ENCODE measurements at regions not wholly inside any gene's neighbourhood (a gene's known extent, or its start where the extent isn't known, plus 50 kb on each side); places are given as distances from the start of the nearest gene placed in this dataset.

DNA sequence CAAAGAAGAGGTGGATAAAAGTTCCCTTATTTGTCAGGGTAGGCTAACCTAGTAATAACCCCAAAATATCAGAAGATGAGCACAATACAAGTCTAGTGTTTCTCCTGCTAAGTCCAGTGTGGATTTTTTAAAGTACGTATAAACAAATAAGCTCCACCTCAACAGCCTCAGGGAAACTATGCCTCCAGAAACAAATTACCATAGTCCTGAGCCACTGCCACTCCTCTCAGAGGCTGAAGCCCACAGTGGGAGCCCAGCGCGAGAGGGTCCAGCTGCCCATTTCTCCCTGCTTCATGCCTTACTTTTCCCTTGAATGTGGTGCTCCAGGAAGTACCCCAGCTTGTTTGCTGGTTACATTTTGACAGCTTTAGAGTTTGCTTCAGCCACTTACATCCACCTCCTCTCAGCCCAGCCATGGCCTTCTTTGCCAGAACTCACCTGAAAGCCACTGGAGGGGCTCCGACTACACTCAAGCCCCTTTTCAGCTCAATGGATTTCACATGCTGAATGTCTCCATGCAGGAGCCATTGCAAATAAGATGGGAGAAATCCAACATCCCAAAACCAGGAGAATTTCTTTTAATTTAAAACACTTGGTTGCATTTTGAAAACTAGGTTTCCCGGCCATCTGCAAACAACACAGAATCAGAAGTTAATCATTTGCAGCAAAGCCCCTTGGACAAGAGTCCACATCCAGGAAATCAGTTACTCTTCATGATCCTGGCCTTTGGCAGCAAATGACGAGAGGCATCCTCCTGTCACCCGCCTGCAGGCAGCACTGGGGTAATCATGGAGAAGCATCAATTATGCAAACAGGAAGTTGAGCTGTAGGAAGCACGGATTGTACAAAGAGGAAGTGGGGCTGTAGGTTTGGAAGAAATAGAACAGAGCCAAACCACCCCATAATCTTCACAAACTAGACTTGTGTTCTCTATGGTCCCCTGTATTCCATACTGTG, 138.1 kb downstream of the HERPUD2 start:
- TF ChIP-seq, protein P1, sequence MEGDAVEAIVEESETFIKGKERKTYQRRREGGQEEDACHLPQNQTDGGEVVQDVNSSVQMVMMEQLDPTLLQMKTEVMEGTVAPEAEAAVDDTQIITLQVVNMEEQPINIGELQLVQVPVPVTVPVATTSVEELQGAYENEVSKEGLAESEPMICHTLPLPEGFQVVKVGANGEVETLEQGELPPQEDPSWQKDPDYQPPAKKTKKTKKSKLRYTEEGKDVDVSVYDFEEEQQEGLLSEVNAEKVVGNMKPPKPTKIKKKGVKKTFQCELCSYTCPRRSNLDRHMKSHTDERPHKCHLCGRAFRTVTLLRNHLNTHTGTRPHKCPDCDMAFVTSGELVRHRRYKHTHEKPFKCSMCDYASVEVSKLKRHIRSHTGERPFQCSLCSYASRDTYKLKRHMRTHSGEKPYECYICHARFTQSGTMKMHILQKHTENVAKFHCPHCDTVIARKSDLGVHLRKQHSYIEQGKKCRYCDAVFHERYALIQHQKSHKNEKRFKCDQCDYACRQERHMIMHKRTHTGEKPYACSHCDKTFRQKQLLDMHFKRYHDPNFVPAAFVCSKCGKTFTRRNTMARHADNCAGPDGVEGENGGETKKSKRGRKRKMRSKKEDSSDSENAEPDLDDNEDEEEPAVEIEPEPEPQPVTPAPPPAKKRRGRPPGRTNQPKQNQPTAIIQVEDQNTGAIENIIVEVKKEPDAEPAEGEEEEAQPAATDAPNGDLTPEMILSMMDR (IDR thresholded peaks at IDR 0.05; ENCODE audit: insufficient read depth, low read depth, low read length, missing control alignments) = no peak
- DNase-seq (ENCODE audit: low read depth) = no peak
- H3K4me3 ChIP-seq (ENCODE audit: low read length) = no peak overlapping the region

DNA sequence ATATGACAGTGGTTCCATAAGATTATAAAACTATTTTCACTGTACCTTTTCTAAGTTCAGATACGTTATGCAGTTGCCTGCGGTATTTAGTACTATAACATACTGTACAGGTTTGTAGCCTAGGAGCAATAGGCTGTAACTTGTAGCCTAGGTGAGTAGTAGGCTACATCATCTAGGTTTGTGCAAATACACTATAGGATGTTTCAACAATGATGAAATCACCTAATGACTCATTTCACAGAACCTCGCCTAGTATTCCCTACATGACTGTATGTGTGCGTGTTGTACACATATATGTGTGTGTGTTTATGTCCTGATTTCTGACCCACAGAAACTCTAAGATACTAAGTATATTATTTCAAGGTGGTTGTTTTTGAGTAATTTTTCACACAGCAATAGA, 139.0 kb downstream of the HERPUD2 start:
- TF ChIP-seq, protein P1 (IDR thresholded peaks at IDR 0.05; ENCODE audit: insufficient read depth, low read depth, low read length, missing control alignments) = no peak
- peak; percentile 95 for DNase-seq (ENCODE audit: low read depth)
- no peak overlapping the region for H3K4me3 ChIP-seq (ENCODE audit: low read length)

DNA sequence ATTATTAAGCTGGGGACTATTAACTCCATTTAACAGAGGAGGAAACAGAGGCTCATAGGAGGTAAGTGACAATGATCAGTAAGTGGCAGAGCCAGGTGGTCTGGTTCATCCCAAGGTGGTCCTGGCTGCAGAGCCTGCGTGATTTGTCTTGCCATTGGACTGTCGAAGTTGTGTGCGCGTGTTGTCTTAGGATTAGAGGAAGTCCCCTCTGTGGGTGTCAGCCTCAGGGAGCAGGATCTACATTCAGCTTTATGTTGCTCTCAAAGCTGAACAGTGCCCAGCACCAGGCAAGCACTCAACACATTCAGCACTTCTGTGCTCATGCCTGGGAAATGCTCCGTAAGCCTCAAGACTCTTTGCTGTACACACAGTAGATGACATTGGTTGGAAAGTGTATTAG, 139.5 kb downstream of the HERPUD2 start:
- TF ChIP-seq, protein P1 (IDR thresholded peaks at IDR 0.05; ENCODE audit: insufficient read depth, low read depth, low read length, missing control alignments) = no peak

DNA sequence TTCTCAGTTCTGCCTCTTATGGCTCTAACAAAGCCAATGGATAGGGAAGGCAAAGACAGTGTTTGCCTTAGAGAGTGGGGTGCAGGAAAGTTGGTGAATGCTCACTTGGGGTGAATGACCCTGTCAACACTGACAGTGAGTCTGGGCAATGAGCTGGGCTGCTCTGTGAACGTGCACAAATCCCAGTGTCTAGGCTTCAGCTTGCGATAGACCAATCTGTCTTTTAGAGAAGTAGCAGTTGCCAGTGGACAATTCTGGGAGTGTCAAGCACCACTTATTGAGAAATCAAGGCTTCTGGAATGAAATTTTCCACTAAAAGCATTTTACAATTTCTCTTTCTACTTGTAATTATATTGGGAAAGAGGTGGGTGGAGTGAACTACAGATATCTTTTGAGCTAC, 141.4 kb downstream of the HERPUD2 start:
- TF ChIP-seq, protein P1 (IDR thresholded peaks at IDR 0.05; ENCODE audit: insufficient read depth, low read depth, low read length, missing control alignments) = no peak
- H3K4me3 ChIP-seq (ENCODE audit: low read length) = no peak overlapping the region
- no peak for DNase-seq (ENCODE audit: low read depth)

More for the DNA sequence above, 139.5 kb downstream of the HERPUD2 start:
- no peak overlapping the region for H3K4me3 ChIP-seq (ENCODE audit: low read length)
- peak; percentile 36 for DNase-seq (ENCODE audit: low read depth)

DNA sequence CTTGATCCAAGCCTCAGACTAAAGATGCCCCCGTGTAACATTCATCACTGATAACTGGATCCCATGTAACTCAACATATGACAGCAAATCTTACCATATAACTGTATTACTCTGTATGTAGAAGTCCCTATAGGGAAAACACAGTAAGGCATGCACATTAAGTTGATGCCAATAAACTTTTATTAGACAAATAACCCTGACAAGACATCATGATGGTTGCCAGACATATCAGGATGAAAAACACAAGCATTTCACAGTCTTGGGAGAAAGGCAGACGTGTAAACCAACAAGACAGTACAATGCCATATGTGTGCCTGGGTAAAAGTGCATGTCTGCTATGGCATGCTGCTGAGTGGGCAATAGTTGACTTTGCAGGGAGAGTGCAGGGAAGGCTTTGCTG, 142.2 kb downstream of the HERPUD2 start:
- TF ChIP-seq, protein P1 (IDR thresholded peaks at IDR 0.05; ENCODE audit: insufficient read depth, low read depth, low read length, missing control alignments) = no peak
- H3K4me3 ChIP-seq (ENCODE audit: low read length) = no peak overlapping the region
- no peak for DNase-seq (ENCODE audit: low read depth)

DNA sequence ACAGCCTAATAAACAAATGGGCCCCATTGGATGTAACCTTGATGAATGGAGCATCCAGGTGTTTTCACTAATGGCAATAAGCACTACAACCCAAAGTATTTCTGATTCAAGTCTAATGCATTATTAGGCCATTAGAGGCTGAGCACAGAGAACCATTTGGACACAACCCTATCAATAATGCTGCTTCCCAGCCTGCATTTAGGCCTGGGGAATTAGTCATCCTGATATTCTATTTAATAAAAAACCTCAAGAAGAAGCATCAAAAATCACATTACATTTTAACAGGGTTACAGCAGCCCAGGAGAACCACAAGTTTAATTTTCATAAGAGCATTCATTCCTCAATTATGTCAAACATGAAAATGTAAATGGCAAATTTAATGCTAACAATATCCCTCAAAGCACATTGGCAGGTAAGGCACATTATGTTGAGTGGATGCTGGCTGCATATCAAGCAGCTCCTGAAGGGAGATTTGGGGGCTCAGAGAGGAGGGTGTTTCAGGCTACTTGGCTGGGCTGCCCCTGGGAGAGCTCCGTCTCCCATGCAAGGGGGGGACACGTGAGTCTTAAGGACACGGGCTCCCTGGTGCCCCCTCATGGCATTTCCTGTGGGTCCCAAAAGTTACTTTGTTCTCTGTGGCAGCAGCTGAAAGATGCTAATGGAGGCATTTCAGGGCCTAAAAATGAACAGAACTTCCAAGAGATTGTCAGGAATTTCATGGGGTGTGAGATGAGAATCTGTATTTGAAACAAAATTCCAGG, 143.4 kb downstream of the HERPUD2 start:
- TF ChIP-seq, protein P1 (IDR thresholded peaks at IDR 0.05; ENCODE audit: insufficient read depth, low read depth, low read length, missing control alignments) = no peak
- DNase-seq (ENCODE audit: low read depth) = no peak
- H3K4me3 ChIP-seq (ENCODE audit: low read length) = no peak overlapping the region

Data from epithelial cell of esophagus (primary cell).